Jurkat, Clone E6-1 (cell line): ENCODE measurements at regions not wholly inside any gene's neighbourhood (a gene's known extent, or its start where the extent isn't known, plus 50 kb on each side); places are given as distances from the start of the nearest gene placed in this dataset.

Experiments
- DNase-seq: peaks from one replicate; pipeline ENCODE4 v3.0.0-alpha.2; 2011; ENCODE audit warnings: low read depth, low spot score
- H3K4me3 ChIP-seq: 2 replicates; pipeline ENCODE4 v1.5.1; 2011; ENCODE audit warnings: mild to moderate bottlenecking, low read length, control low read depth, moderate library complexity

DNA sequence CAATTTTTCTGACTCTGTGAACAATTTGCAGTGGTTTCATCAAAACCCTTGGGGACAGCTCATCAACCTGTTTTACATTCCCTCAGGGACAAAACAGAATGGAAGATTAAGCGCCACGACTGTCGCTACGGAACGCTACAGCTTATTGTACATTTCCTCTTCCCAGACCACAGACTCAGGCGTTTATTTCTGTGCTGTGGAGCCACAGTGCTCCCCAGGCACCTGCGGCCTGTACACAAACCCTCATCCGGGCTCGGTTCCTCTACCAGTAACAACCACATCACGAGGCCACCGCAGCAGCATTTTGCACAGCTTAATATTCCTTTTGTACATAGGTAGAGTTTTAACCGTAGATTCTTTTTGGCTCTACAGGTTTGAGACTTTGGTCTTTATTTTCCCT is 397.4 kb upstream of the OR4E1 start:
- no peak overlapping the region for H3K4me3 ChIP-seq
- no peak for DNase-seq

DNA sequence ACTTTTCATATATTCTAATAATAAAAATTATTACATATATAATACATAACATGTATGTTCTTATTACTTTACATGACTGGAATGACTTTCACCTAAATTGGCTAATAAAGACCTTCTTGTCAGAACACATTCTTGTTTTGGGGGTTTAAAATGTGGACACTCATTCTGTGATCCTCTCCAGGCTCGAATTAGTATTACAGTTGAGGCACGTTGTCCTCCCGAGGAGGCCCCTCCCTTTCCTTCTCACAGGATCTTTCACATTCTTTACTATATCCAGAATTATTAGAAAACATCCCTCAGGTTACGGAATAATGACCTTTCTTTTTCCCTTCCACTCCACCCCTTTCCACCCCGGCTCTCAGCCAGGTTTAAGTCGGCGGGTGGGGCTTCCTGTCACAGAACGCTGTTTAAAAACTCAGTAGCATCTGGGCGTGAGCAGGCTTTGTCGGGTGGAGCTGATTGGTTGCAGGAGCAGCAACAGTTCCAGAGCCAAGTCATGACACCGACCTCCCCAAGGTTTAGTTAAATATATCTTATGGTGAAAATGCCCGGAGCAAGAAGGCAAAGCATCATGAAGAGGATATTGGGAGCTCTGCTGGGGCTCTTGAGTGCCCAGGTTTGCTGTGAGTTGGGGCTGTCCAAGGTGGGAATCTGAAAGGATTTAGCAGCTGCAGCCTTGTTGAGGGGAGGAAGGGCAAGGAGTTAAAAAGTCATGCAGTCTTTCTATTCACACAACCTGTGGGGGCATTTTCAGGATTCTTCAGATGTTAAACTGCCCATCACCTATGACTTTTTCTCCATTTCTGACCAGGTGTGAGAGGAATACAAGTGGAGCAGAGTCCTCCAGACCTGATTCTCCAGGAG is 396.7 kb upstream of the OR4E1 start:
- H3K4me3 ChIP-seq = no peak overlapping the region
- DNase-seq = no peak

DNA sequence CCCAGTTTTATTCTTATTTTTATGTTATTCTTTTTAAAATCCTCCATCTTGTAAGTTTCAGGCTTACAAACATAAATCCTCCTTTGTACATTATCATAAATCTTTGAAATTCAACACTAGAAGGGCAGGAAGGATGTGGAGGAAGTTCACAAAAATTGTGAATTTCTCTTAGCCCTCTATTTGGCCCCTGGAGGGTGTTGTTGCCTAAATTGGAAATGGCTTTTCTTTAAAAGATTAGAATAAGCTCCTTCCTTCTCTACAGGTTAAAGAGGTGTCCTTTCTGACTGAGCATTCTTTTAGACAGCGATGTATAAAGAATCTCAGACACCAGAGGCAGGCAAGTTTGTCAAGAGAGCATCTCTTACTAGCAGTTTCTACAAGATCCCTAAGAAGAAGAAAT is 391.7 kb upstream of the OR4E1 start:
- no peak for DNase-seq
- H3K4me3 ChIP-seq = no peak overlapping the region

DNA sequence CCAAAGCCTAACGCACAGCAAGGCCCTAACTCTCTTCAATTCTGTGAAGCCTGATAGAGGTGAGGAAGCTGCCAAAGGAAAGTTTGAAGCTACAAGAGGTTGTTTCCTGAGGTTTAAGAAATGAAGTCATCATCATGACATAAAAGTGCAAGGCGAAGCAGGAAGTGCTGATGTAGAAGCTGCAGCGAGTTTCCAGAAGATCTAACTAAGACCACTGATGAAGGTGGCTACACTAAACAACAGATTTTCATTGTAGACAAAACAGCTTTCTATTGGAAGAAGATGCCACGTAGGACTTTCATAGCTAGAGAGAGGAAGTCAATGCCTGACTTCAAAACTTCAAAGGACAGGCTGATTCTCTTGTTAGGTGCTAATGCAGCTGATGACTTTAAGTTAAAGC is 385.6 kb upstream of the OR4E1 start:
- DNase-seq = no peak
- no peak overlapping the region for H3K4me3 ChIP-seq

DNA sequence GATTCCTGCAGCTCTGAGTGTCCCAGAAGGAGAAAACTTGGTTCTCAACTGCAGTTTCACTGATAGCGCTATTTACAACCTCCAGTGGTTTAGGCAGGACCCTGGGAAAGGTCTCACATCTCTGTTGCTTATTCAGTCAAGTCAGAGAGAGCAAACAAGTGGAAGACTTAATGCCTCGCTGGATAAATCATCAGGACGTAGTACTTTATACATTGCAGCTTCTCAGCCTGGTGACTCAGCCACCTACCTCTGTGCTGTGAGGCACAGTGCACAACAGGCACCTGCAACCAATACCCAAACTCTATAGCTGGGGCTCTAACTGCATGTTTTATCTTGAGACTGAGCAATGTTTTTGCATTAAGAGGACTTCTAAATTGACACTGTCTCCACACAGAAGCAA is 379.2 kb upstream of the OR4E1 start:
- no peak for DNase-seq

DNA sequence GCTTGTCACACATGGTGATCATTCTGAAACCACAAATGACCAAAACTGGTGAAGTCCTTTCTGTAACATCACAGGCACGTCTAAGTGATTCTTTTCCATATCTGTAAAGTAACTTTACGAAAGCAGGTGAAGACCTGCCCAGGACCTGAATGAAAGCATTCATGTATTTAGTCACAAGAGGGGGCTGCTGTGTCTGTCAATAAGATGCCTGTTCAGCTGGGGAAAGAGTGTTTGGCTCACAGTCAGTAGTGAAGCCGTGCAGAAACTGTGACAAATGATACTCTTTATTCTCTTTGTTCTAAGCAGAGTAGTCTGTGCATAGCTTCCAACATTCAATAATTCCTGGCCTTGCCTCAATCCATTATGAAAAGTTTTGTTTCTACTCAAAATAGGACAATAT is 373.5 kb upstream of the OR4E1 start:
- DNase-seq = no peak
- H3K4me3 ChIP-seq = no peak overlapping the region

More for the DNA sequence above, 379.2 kb upstream of the OR4E1 start:
- no peak overlapping the region for H3K4me3 ChIP-seq

DNA sequence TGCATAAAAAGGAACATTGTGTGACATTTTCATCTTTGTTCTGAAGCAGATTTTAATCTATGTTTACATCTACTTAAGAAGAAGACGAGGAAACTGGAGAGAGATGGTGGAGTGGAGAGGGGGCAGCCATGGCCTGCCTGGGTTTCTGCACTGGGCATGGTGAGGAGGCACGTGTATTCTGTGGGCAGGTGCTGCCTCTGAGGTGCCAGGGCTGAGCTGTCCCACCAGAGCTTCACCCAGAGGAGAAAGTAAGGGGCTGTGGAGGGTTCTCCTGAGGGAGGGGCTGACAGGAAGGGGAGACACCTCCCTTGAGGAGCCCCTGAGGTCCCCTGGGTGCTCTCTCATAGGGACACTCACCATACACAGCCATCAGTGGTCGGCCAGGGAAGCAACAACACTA is 372.4 kb upstream of the OR4E1 start:
- no peak overlapping the region for H3K4me3 ChIP-seq
- no peak for DNase-seq

DNA sequence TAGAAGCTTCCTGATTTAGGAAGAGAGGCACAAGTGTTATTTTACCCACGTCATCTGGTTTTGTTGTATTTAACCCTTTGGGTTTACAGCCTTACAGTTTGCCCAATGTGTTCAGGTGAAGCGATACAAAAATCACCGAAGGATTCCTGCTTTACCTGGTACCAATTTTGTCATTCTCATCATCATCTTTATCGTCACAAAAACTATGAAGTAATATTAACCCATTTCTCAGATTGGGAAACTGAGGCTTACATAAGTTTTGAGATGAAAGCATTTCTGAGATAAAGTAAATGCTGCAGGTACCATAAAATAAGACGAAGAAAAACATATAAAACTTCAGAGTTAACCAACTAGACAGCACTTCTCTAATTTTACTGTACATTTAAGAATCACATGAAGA is 370.6 kb upstream of the OR4E1 start:
- no peak for DNase-seq
- no peak overlapping the region for H3K4me3 ChIP-seq

DNA sequence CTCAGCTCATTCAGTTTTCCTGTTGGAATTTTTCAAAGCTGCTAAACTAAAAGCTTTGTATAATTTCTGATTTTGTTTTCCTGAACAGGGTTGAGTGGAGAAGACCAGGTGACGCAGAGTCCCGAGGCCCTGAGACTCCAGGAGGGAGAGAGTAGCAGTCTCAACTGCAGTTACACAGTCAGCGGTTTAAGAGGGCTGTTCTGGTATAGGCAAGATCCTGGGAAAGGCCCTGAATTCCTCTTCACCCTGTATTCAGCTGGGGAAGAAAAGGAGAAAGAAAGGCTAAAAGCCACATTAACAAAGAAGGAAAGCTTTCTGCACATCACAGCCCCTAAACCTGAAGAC is 367.1 kb upstream of the OR4E1 start:
- no peak for DNase-seq
- H3K4me3 ChIP-seq = no peak overlapping the region

DNA sequence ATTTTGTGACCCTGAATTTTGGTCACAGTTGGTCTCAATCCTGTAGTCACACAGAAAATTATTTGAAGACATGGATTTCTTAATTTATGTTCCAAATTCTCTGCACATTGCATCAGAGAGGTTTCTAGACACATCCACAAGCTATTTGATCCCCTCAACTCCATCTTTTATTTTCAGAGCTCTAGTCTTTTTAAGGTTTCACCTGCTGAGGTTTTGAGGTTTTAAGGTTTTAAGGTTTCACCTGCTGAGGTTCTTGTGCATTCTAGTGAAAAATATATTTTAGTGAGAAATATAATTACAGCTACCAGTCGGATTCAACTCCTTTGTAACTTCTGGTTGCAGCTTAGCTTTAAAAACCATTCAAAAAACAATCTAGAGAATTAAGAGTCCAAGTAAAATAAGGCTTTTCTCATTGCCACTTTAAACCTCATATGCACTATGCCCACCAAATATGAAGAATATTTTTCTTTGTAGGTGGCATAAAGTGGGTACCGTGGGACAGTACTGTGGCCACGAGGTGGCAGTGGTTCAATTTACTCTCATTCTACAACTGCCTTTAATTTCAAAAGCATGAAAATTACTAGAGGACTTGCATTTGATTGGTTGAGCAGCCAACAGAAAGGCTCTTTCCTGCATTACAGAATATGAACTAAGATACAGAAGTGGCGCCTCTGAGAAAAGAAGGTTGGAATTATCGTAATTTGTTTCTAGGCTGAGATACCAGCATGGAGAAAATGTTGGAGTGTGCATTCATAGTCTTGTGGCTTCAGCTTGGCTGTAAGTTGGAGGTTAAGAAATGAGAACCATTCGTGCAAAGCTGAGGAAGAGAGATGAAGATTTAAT is 366.5 kb upstream of the OR4E1 start:
- DNase-seq = no peak
- H3K4me3 ChIP-seq = no peak overlapping the region

DNA sequence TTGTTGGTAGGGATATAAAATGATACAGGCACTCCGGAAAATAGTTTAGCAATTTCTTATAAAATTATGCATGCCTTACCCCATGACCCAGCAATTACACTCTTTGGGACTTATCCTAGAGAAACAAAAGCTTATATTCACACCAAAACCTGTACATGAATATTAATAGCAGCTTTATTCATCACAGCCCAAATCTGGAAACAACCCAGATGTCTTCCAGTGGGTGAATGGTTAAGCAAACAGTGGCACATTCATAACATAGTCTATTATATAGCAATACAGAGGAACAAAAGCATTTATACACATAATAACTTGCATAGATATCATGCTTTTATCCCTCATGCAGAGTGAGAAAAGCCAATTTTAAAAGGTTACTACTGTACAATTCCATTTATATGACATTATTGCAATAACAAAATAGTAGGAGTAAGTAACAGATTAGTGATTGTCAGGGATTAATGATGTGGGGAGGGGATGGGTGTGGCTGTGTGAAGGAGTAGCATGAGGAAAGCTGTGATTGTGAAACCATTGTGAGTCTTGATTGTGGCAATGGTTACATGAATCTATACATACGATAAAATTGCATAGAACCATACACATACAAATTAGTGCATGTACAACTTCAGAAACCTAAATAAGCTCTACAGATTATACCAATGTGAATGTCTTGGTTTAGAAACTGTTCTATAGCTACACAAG is 363.1 kb upstream of the OR4E1 start:
- DNase-seq = no peak

DNA sequence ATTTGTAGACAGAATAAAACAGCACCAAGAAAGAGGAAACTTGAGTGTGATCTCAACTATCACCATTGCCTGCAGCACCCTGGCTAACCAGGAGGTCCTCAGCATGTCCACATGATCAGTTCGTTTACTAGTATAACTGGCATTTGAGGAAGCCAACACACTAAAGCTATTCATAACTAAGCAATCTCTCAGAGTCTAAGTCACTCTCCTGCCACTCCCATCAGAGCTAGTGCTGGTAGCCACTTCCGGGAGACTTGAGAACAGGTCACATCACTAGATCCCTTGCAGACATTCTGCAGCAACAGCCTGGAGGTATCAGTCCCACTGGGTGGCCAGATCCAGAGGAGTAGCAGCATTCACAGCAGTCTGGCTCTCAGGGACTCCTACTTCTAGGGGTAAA is 352.9 kb upstream of the OR4E1 start:
- H3K4me3 ChIP-seq = no peak overlapping the region
- DNase-seq = no peak

More for the DNA sequence above, 363.1 kb upstream of the OR4E1 start:
- no peak overlapping the region for H3K4me3 ChIP-seq

DNA sequence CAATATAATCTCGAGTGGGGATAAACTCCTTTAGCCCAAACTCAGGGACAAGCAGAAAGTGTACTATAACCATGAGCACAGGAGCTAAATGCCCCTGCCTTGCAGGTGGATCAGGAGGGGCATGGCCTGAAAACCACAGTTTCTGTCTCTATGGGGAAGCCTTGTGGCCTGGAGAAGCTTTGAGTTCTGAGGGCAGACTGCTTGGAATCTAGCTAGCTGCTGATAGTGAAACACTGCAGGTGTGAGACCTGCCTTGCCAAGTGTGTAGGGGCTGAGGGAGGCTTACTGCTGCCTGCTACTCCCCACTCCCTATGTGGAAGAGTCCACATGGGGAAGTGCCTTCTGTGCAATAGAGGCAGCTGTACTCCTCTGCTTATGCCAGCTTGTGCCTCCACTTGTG is 352.3 kb upstream of the OR4E1 start:
- no peak overlapping the region for H3K4me3 ChIP-seq
- DNase-seq = no peak

DNA sequence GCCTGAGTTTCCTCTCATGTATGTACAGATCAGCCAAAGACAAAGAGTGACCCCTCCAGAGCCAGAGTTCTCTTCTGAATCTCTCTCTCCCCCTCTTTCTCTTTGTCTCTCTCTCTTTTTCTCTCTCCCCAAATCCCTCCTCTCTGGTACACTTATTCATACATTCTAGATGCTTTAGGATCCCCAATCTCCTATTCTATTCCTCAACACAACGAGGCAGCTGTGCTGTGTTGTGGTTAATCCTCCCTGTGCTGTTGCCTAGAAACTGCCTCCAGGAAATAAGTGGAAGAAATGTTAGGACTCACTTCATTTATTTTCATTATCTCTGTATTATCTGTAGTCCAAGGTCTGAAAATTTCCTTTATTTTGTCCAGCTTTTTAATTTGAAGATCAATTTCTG is 350.5 kb upstream of the OR4E1 start:
- H3K4me3 ChIP-seq = no peak overlapping the region
- DNase-seq = no peak

DNA sequence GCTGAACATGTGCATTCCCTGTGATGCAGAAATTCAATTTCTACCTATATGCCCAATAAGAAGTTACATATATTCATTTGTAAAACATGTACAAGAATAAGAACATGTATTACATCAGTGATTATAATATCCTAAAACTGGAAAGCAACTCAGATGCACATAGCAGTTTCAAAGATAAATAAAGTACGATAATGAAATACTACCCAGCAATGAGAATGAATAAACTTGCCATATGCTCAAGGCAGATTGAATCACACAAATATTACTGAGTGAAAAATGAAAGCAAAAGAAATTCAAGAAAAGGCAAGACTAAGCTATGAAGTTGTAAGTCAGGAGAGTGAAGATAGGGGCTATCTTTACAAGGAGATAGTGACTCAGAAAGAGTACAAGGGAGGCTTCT is 345.3 kb upstream of the OR4E1 start:
- no peak for DNase-seq
- no peak overlapping the region for H3K4me3 ChIP-seq

DNA sequence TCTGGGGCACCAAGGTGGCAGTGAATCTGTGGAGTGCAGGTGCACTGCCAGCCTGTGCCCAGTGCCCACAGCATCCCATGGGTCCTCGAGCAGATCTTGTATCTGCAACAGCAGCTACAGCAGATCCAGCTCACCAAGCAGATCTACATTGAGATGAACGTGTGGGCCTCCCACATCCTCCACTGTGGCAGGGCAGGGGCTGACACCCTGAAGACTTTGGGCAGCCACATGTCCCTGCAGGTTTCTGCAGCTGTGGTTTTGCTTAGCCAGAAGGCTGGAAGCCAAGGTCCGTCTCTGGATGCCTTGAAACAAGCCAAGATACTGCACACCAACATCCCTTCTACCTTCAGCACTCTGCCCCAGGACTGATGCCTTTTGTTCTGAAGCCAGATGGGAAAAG is 338.8 kb upstream of the OR4E1 start:
- H3K4me3 ChIP-seq = no peak overlapping the region
- DNase-seq = no peak

DNA sequence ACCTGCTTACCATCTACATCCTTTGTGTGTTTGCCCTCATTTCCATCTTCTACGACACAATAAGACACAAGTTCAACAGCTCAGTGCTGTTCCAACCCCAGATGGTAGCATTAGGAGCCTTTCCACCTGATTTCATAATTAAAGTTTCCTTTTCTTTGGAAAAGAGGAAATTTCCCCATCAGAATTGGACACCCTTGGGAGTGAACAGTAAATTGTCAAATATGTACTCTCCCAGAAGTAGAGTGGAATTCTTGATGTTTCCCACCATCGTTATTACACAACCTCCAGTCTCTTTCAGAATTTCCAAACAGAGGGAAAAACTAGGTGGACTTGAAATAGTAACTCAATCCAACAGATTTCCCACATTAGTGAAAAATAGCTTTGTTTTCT is 337.6 kb upstream of the OR4E1 start:
- no peak overlapping the region for H3K4me3 ChIP-seq

DNA sequence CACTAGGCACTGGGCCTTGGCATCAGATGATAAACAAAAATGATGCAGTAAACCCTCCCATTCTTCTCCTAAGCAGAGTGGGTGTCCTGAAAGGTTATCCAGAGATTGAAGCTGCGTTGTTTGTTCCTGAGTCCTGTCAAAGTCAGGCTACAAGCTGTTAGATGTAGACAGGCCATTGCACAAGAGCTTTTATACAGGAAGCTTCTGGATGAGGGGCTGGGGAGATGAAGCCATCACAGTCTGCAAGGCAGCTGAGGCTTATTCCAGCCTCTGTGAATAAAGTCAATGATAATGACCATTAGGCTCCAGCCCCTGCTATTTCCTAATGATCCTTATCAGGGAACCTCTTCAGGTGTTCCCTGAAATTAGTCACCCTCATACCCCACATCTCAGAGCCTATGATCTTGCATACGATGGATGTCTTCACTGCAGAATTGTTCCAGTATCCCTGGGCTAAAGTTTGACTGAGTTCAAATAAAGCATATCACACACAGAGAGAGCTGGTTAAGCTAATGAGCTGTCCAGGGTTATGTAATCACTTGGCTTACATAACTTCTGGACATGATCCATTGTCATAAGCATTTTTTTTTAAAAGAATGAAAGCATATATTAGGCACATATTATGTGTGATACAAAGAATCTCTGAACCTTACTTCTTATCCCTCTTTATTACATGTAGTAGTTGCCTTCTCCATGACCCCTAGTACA is 337.1 kb upstream of the OR4E1 start:
- no peak for DNase-seq
- no peak overlapping the region for H3K4me3 ChIP-seq

More for the DNA sequence above, 337.6 kb upstream of the OR4E1 start:
- no peak for DNase-seq

DNA sequence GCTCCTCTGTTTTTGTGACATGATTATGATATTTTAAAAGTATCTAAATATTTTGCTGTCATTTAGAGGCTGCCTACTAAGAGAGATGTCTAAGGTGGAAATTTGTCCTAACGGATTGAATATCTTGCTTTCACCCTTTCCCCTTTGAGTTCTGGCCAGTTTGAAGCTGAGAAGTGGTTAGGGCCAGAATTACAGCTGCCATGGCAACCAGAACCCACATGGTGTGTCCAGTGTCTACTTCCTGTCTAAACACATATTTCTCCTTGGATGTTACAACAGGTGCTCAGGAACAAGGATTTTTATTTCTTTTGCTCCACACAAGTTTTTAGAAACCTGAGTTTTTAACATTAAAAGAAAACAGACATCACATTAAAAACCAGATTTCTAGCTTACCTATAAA is 335.1 kb upstream of the OR4E1 start:
- no peak for DNase-seq

More for the DNA sequence above, 335.1 kb upstream of the OR4E1 start:
- no peak overlapping the region for H3K4me3 ChIP-seq
